B cell (primary cell): ENCODE measurements at regions not wholly inside any gene's neighbourhood (a gene's known extent, or its start where the extent isn't known, plus 50 kb on each side); places are given as distances from the start of the nearest gene placed in this dataset.

Experiments
- EZH2 ChIP-seq: IDR thresholded peaks from 2 replicates; pipeline ENCODE4 v1.6.1; 2012; ENCODE audit warnings: borderline replicate concordance, low read depth, mild to moderate bottlenecking, moderate library complexity, low read length; ENCODE audit not compliant: insufficient read depth, poor library complexity, severe bottlenecking
- TF ChIP-seq, protein P1 (sequence below): fragments of 200-600 bp; IDR thresholded peaks from one replicate; pipeline ENCODE4 v1.8.0; 2022; ENCODE audit warnings: antibody characterized with exemption, mild to moderate bottlenecking

DNA sequence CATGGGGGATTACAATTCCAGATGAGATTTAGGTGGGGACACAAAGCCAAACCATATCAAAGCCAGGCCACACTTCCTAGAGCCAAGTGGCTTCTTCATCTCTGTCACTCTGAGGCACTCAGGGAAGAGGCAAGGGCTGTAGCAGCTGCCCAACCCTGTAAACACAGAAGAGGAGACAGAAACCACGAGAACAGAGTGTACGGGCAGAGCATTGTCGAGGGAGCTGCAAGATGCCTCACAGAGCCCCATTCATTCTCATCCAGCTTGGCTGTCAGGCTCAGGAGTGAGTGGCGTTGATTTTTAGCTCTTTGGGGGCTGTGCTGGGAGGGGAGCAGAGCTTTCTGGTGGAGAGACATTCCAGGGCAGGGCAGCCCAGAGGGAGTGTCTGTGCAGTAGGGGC, 117.2 kb upstream of the SALL1 start:
- TF ChIP-seq, protein P1, sequence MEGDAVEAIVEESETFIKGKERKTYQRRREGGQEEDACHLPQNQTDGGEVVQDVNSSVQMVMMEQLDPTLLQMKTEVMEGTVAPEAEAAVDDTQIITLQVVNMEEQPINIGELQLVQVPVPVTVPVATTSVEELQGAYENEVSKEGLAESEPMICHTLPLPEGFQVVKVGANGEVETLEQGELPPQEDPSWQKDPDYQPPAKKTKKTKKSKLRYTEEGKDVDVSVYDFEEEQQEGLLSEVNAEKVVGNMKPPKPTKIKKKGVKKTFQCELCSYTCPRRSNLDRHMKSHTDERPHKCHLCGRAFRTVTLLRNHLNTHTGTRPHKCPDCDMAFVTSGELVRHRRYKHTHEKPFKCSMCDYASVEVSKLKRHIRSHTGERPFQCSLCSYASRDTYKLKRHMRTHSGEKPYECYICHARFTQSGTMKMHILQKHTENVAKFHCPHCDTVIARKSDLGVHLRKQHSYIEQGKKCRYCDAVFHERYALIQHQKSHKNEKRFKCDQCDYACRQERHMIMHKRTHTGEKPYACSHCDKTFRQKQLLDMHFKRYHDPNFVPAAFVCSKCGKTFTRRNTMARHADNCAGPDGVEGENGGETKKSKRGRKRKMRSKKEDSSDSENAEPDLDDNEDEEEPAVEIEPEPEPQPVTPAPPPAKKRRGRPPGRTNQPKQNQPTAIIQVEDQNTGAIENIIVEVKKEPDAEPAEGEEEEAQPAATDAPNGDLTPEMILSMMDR, result no peak
- no peak for TF ChIP-seq EZH2
